Activated naive CD4-positive, alpha-beta T cell treated with Interleukin-2 at 50 U/mL for 16 hours (primary cell): ENCODE measurements at regions not wholly inside any gene's neighbourhood (a gene's known extent, or its start where the extent isn't known, plus 50 kb on each side); places are given as distances from the start of the nearest gene placed in this dataset.
"Not testable (repeated sequence)": the region's sequence is repeated elsewhere in the genome, so short reads cannot be mapped to it uniquely, and the experiment has no call there.

Source experiments
- DNase-seq: peaks from one replicate; pipeline ENCODE4 v3.0.0-alpha.2; 2020

GRCh38 chr18:38644875-38645641 is 1079.5 kb upstream of the CELF4 start:
- no peak for DNase-seq

- no peak for DNase-seq
These were observed 1077.1 kb upstream of the CELF4 start for GRCh38 chr18:38642711-38643110.

- not testable (repeated sequence) for DNase-seq
These were observed 1074.1 kb upstream of the CELF4 start for GRCh38 chr18:38639700-38640099.

- no peak for DNase-seq
These were observed 1070.3 kb upstream of the CELF4 start for GRCh38 chr18:38635709-38636430.

GRCh38 chr18:38634117-38634516 is 1068.5 kb upstream of the CELF4 start:
- DNase-seq, result no peak

- no peak for DNase-seq
These were observed 1067.7 kb upstream of the CELF4 start for GRCh38 chr18:38633333-38633732.

GRCh38 chr18:38619129-38619528 is 1053.5 kb upstream of the CELF4 start:
- no peak for DNase-seq

- DNase-seq, result no peak
These were observed 1050.7 kb upstream of the CELF4 start for GRCh38 chr18:38616306-38616705.

- DNase-seq, result no peak
These were observed 1047.3 kb upstream of the CELF4 start for GRCh38 chr18:38612904-38613303.

- no peak for DNase-seq
These were observed 1045.7 kb upstream of the CELF4 start for GRCh38 chr18:38611036-38611964.

- no peak for DNase-seq
These were observed 1041.2 kb upstream of the CELF4 start for GRCh38 chr18:38606841-38607240.

GRCh38 chr18:38602341-38602740 is 1036.7 kb upstream of the CELF4 start:
- DNase-seq, result no peak

GRCh38 chr18:38587571-38587970 is 1022.0 kb upstream of the CELF4 start:
- DNase-seq, result no peak

- DNase-seq, result no peak
These were observed 1020.7 kb upstream of the CELF4 start for GRCh38 chr18:38586327-38586726.

- no peak for DNase-seq
These were observed 1014.2 kb upstream of the CELF4 start for GRCh38 chr18:38579764-38580163.

GRCh38 chr18:38576916-38577315 is 1011.3 kb upstream of the CELF4 start:
- no peak for DNase-seq

- no peak for DNase-seq
These were observed 1010.8 kb upstream of the CELF4 start for GRCh38 chr18:38576349-38576748.

GRCh38 chr18:38575648-38576047 is 1010.0 kb upstream of the CELF4 start:
- DNase-seq, result no peak

GRCh38 chr18:38575023-38575422 is 1009.4 kb upstream of the CELF4 start:
- no peak for DNase-seq

- no peak for DNase-seq
These were observed 1007.0 kb upstream of the CELF4 start for GRCh38 chr18:38572554-38573111.

- no peak for DNase-seq
These were observed 1006.1 kb upstream of the CELF4 start for GRCh38 chr18:38571651-38572050.

- no peak for DNase-seq
These were observed 999.9 kb upstream of the CELF4 start for GRCh38 chr18:38565513-38565912.

GRCh38 chr18:38563396-38563980 is 997.9 kb upstream of the CELF4 start:
- no peak for DNase-seq
